Activated T-helper 2 cell treated with anti-CD3 and anti-CD28 coated beads, Interferon-gamma antibody, Interleukin-2, Interleukin-4, amounts not matched to agents 10 μg/mL and 5 μg/mL and 100 μg/mL, durations not matched to agents 14 hours and 24 hours and 36 hours (primary cell): ENCODE measurements at regions not wholly inside any gene's neighbourhood (a gene's known extent, or its start where the extent isn't known, plus 50 kb on each side); places are given as distances from the start of the nearest gene placed in this dataset.

Source experiments
- DNase-seq: peaks from one replicate; pipeline ENCODE4 v3.0.0; 2021; ENCODE audit warnings: low spot score
- H3K27ac Mint-ChIP-seq: one replicate; pipeline ENCODE4 v1.8.0; 2021; ENCODE audit warnings: mixed read lengths
- H3K27me3 Mint-ChIP-seq: one replicate; pipeline ENCODE4 v1.8.0; 2021; ENCODE audit warnings: low read depth, mixed read lengths
- H3K36me3 Mint-ChIP-seq: one replicate; pipeline ENCODE4 v1.8.0; 2021; ENCODE audit warnings: low read depth, mixed read lengths
- H3K4me1 Mint-ChIP-seq: one replicate; pipeline ENCODE4 v1.8.0; 2021; ENCODE audit warnings: low read depth, mixed read lengths
- H3K4me3 Mint-ChIP-seq: one replicate; pipeline ENCODE4 v1.8.0; 2021; ENCODE audit warnings: low read depth, mild to moderate bottlenecking, moderate library complexity, mixed read lengths
- H3K9me3 Mint-ChIP-seq: one replicate; pipeline ENCODE4 v1.8.0; 2021; ENCODE audit warnings: mixed read lengths
- intact Hi-C: fragments of 100-400 bp; cut with micrococcal nuclease; formaldehyde crosslinking; loops from one replicate; pipeline ENCODE4 v1.15.1; 2023

DNA sequence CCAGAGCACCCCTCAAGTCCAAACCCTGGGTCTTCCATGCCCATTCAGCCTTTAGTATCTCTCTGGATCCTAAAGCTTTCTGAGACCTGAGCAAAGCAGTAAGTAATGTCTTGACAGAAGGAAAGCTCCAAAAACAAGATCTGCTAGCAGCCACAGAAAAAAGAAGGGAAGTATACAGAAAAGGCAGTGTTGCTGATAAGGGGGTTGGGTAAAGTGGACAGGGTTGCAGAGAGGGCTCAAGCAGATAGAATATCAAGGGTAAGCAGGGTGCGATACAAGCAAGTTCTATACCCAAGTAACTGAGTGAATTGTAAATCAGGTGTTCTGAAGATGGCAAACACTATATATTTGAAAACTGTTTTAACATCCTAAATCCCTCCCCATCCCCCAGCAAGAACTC lies 113.4 kb upstream of the CARMIL1 start:
- intact Hi-C loops: loop anchor here (1.0 to 5.0 kb wide), 3 partner anchors 18 to 308 kb away; no protein-coding TSS in a partner anchor
- Mint-ChIP-seq H3K9me3 (peaks cover 12% of the 10 kb centered on the region), H3K4me3 (peak overlapping the region; percentile 91), H3K27me3 (no peaks in the 10 kb centered on the region), H3K27ac (peak overlapping the region; percentile 97), H3K36me3 (peaks cover 49% of the 10 kb centered on the region), H3K4me1 (peaks cover 66% of the 10 kb centered on the region)
- no peak for DNase-seq

DNA sequence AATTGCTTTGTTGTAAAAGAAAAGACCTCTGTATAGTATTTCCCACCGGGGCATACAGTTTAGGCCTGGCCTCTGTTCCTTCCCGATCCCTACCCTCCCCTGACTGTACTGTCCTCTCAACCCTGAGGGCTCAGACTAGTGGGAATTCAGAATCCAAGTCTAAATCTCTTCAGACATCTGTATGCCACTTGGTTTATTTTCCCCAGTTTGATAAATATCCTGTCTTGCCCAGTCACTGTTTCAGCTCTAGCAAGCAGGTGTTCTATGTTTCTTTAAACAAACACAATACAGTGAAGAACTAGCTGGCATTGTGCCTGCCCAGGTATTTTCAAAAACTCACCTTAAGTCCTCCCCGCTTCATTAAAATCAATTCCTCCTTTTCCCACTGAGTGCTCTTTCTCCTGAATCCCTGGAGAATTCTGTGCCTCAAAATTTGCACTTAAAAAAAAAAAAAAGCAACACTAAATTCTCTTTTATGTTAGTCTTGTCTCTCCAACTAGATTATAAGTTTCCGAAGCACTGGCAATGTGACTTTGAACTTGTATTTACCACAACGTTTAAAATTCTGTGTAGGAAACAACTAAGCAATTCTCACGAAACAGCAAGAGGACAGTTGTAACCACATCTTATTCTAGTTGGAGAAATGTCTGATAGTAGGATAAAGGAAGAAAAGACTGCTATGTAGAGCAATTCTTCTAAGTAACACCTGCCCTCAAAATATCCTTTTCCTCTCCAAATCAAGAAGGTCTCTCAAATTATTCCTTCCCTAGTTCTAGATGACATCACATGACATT lies 112.0 kb upstream of the CARMIL1 start:
- H3K9me3 Mint-ChIP-seq: peaks cover 6% of the 10 kb centered on the region
- H3K27me3 Mint-ChIP-seq: no peaks in the 10 kb centered on the region
- H3K36me3 Mint-ChIP-seq: peaks cover 36% of the 10 kb centered on the region
- H3K4me3 Mint-ChIP-seq: peak overlapping the region; percentile 91
- peaks cover 69% of the 10 kb centered on the region for H3K4me1 Mint-ChIP-seq
- intact Hi-C loops: loop anchor here (1.0 to 5.0 kb wide), 3 partner anchors 20 to 310 kb away; no protein-coding TSS in a partner anchor
- DNase-seq: no peak
- peak overlapping the region; percentile 97 for H3K27ac Mint-ChIP-seq

DNA sequence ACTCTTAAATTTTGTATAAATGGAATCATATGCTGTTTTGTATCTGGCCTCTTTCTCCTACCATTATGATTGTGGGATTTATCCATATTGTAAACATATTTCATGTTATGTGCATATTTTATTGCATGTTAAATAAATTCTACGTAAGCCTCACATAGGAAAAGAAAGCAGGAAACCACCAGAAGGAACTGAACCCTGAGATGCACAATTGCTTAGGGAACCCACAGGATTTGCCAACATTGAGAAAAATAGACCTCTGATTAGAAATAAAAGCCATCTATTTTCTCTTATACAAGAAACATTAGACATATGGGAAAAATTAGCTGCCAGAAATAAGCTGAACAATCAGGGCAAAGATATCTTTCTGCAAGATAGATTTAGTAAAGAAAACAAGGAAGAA lies 111.2 kb upstream of the CARMIL1 start:
- H3K36me3 Mint-ChIP-seq: peaks cover 34% of the 10 kb centered on the region
- intact Hi-C loops: loop anchor here (5.0 kb wide), 1 partner anchor 311 kb away; no protein-coding TSS in a partner anchor

DNA sequence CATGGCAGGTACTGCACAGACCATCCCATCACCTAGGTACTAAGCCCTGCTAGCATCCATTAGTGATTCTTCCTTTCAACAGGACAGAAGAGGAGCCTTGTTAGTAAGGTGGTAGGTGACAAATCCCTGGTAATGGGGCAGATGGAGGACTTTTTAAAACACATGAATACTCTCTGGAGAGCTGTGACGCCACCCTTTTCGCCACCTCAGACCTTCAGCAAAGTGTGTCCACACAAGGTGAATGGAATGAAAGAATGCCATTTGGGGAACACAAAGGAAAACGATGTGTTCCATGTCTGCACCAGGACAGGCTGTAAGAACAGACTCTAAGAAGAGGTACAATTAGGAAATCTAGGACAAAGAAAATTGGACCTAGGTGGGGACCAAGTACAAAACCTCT lies 110.5 kb upstream of the CARMIL1 start:
- intact Hi-C loops: loop anchor here (5.0 kb wide), 1 partner anchor 311 kb away; no protein-coding TSS in a partner anchor
- H3K9me3 Mint-ChIP-seq: peaks cover 6% of the 10 kb centered on the region
- H3K4me3 Mint-ChIP-seq: no peak overlapping the region
- H3K27me3 Mint-ChIP-seq: no peaks in the 10 kb centered on the region
- peaks cover 28% of the 10 kb centered on the region for H3K36me3 Mint-ChIP-seq
- H3K4me1 Mint-ChIP-seq: peaks cover 75% of the 10 kb centered on the region
- DNase-seq: no peak
- peak overlapping the region; percentile 14 for H3K27ac Mint-ChIP-seq

More for the DNA sequence above, 111.2 kb upstream of the CARMIL1 start:
- H3K9me3 Mint-ChIP-seq: peaks cover 6% of the 10 kb centered on the region
- peak overlapping the region; percentile 91 for H3K4me3 Mint-ChIP-seq
- H3K27me3 Mint-ChIP-seq: no peaks in the 10 kb centered on the region
- DNase-seq: no peak
- peak overlapping the region; percentile 97 for H3K27ac Mint-ChIP-seq
- peaks cover 72% of the 10 kb centered on the region for H3K4me1 Mint-ChIP-seq

DNA sequence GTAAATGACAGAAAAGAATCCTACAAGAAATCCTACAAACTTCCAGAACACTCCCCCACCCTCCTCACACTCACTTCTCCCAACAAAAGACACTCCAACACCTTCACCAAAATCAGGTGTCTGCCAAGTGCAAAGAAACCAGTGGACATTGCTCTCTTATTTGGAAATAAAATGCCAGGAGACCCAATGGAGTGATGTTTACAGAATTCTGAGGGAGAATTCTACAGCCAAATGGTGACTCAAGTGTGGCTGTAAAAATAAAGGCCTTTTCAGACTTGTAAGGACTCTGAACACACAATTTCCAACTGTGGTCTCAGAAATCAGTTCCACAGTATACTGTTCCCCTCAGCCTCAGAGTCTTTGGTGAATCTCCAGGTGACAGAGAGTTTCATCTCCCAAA lies 109.6 kb upstream of the CARMIL1 start:
- Mint-ChIP-seq H3K4me3 (no peak overlapping the region), H3K9me3 (peaks cover 2% of the 10 kb centered on the region), H3K4me1 (peaks cover 76% of the 10 kb centered on the region), H3K36me3 (peaks cover 20% of the 10 kb centered on the region), H3K27me3 (no peaks in the 10 kb centered on the region), H3K27ac (peak overlapping the region; percentile 56)
- intact Hi-C loops: loop anchor here (5.0 kb wide), 1 partner anchor 312 kb away; no protein-coding TSS in a partner anchor
- no peak for DNase-seq

DNA sequence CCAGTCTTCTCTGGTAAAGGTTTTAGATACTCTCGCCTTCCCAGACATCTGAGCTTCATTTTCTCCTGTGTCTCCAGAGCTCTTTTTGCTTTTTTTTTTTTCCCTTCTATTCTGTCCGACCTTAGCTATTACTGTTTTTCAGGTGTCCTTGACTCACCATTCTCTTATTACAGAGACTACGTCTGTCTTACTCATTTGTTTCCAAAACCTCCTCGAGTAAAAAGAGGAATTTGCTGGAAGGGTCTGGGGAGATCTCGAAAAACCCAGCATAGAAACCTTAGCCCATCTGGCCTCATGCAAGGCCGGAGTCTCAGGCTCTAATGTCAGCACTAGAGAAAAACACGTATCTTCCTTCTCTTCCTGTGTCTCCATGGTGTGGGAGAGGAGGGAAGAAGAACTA lies 109.2 kb upstream of the CARMIL1 start:
- peaks cover 16% of the 10 kb centered on the region for H3K36me3 Mint-ChIP-seq
- peak overlapping the region; percentile 1 for H3K4me3 Mint-ChIP-seq
- intact Hi-C loops: loop anchor here (5.0 to 10.0 kb wide), 2 partner anchors 235 to 313 kb away; partner anchors contain the start of gene RIPOR2
- H3K4me1 Mint-ChIP-seq: peaks cover 77% of the 10 kb centered on the region
- H3K27me3 Mint-ChIP-seq: no peaks in the 10 kb centered on the region
- no peaks in the 10 kb centered on the region for H3K9me3 Mint-ChIP-seq
- DNase-seq: no peak
- peak overlapping the region; percentile 56 for H3K27ac Mint-ChIP-seq

DNA sequence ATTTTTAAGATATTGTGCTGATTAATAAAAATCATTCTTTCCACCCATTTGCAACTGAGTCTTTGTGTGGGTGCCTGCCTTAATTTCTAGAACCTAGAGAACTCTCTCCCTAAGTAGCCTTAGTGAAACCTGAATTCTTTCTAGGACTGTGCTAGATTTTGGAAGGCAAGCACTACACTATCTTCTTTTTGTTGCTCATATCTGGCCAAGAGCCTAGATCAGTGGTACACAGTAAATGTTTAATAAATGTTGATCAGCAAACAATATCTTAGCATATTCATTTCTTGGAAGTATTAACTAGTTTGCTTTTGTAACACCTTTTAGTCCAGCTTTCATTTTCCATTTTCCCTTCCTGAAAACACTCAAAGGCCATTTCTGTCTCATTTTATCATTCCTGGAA lies 108.5 kb upstream of the CARMIL1 start:
- H3K4me1 Mint-ChIP-seq: peaks cover 81% of the 10 kb centered on the region
- no peak overlapping the region for H3K4me3 Mint-ChIP-seq
- no peaks in the 10 kb centered on the region for H3K27me3 Mint-ChIP-seq
- intact Hi-C loops: loop anchor here (10.0 kb wide), 1 partner anchor 236 kb away; the partner anchor contains the start of gene RIPOR2
- DNase-seq: no peak
- H3K27ac Mint-ChIP-seq: peak overlapping the region; percentile 56
- H3K9me3 Mint-ChIP-seq: no peaks in the 10 kb centered on the region
- H3K36me3 Mint-ChIP-seq: peaks cover 10% of the 10 kb centered on the region

DNA sequence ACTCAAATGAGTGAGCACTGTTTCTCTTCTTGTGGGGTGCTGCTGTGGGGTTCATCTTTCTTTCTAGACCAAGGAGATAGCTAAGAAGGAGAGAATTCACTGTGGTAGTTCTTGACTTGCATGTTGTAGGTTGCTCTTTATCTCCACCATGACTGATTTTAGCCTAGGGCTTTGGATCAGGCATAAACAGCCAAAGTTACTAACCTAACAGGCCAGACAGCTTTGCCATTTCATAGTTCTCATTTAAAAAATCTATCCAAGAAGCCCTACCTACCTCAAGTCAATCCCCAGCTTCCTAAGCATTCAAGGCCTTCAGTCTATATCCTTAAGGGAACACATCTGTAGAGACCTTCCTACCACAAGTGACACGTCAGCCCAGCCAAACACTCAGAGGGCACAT lies 107.9 kb upstream of the CARMIL1 start:
- no peaks in the 10 kb centered on the region for H3K27me3 Mint-ChIP-seq
- peak overlapping the region; percentile 56 for H3K27ac Mint-ChIP-seq
- no peak overlapping the region for H3K4me3 Mint-ChIP-seq
- H3K4me1 Mint-ChIP-seq: peaks cover 83% of the 10 kb centered on the region
- peaks cover 4% of the 10 kb centered on the region for H3K36me3 Mint-ChIP-seq
- H3K9me3 Mint-ChIP-seq: no peaks in the 10 kb centered on the region
- DNase-seq: no peak
- intact Hi-C loops: loop anchor here (10.0 kb wide), 1 partner anchor 236 kb away; the partner anchor contains the start of gene RIPOR2

DNA sequence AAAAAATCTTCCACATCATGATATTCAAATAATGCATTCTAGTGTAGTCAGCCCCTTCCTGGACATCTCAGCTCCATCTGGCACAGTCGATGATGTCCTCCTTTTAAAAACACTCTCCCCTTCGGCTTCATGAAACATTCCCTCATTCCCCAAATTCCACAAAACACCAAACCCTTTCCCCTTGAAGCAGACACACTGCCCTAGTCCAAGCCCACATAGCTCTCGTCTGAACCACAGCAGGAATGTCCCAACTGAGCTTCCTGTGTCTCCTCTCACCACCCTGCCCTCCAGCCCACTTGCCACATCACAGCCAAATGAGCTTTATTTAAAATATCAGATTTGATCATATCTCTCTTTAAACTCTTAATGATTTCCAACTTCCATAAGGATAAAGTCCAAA lies 106.4 kb upstream of the CARMIL1 start:
- Mint-ChIP-seq H3K4me1 (peaks cover 84% of the 10 kb centered on the region), H3K4me3 (no peak overlapping the region), H3K9me3 (no peaks in the 10 kb centered on the region), H3K27ac (peak overlapping the region; percentile 71), H3K36me3 (peaks cover 4% of the 10 kb centered on the region), H3K27me3 (no peaks in the 10 kb centered on the region)
- intact Hi-C loops: loop anchor here (10.0 kb wide), 1 partner anchor 238 kb away; the partner anchor contains the start of gene RIPOR2
- DNase-seq: no peak

DNA sequence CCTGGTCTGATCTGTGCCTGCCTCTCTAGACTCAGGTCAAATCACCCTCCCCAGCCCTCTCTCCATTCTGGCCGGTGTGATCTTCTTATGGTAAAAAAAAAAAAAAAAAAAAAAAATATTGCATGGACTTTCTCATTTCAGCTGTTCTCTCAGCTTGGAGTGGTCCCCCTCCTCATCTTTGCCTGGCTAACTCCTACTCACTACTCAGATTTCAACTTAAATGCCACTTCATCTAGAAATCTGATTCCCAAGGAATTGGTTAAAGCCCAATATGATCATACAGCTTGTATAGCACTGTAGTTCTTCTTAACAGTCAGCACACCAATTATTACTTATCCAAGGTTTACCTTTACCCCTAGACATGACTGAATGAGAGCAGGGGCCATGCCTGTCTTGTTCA lies 105.9 kb upstream of the CARMIL1 start:
- Mint-ChIP-seq H3K27me3 (no peaks in the 10 kb centered on the region), H3K36me3 (peaks cover 4% of the 10 kb centered on the region), H3K4me1 (peaks cover 83% of the 10 kb centered on the region), H3K27ac (peak overlapping the region; percentile 71), H3K4me3 (no peak overlapping the region), H3K9me3 (no peaks in the 10 kb centered on the region)
- intact Hi-C loops: loop anchor here (10.0 kb wide), 1 partner anchor 238 kb away; the partner anchor contains the start of gene RIPOR2
- no peak for DNase-seq

DNA sequence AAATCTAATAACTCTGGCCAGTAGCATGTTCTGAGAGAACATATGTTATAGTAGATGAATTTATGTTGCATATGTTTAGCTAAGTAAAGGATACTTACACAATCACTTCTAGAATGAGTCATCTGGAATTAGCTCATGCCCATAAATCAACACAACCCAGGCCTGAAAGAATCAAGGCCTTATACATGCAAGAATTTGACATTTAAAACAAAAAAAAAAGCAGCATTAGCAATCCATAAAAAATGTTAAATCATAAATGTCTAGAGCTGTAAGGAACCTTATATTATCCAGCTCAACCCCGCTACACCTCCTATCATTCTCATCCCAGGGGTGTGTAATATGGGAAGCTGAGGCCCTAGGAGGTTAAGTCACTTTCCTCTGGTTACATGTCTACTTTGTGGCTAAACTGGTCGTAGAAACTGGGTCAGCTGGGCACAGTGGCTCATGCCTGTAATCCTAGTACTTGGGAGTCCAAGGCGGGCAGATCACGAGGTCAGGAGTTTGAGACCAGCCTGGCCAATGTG lies 105.2 kb upstream of the CARMIL1 start:
- Mint-ChIP-seq H3K9me3 (no peaks in the 10 kb centered on the region), H3K4me1 (peaks cover 82% of the 10 kb centered on the region), H3K27me3 (no peaks in the 10 kb centered on the region), H3K27ac (peak overlapping the region; percentile 70), H3K36me3 (peaks cover 4% of the 10 kb centered on the region), H3K4me3 (no peak overlapping the region)
- DNase-seq: no peak
- intact Hi-C loops: loop anchor here (2.0 to 10.0 kb wide), 2 partner anchors 55 to 239 kb away; partner anchors contain the start of gene RIPOR2

DNA sequence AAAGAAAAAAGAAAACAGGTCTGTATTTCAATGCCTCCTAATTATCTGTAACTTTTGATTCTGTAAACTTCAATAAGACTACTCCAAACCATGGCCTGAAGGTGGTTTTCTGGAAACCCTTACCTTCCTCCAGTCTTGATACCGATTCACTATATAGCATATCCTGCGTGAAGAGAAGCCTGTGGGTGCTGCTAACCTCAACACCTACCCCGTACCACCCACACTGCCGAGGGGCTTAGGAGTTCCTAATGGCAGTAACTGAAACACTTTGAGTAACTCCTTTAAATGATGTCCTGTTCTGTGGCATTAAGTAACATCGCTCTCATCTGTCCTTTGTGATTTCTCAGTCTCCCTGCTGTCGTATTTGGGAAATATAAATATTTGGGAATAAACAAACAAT lies 104.5 kb upstream of the CARMIL1 start:
- no peak overlapping the region for H3K4me3 Mint-ChIP-seq
- H3K27ac Mint-ChIP-seq: peak overlapping the region; percentile 66
- H3K36me3 Mint-ChIP-seq: peaks cover 4% of the 10 kb centered on the region
- intact Hi-C loops: loop anchor here (2.0 to 10.0 kb wide), 4 partner anchors 56 to 240 kb away; partner anchors contain the start of gene RIPOR2
- DNase-seq: no peak
- H3K27me3 Mint-ChIP-seq: no peaks in the 10 kb centered on the region
- no peaks in the 10 kb centered on the region for H3K9me3 Mint-ChIP-seq
- peaks cover 83% of the 10 kb centered on the region for H3K4me1 Mint-ChIP-seq
